Neural cell (in vitro differentiated cells): ENCODE measurements at regions not wholly inside any gene's neighbourhood (a gene's known extent, or its start where the extent isn't known, plus 50 kb on each side); places are given as distances from the start of the nearest gene placed in this dataset.

Experiments used
- H2AFZ ChIP-seq: fragments of 200-600, 300-800 bp; sonication (generic), shearing (Covaris generic); 2 replicates; pipeline ENCODE4 v1.6.0; 2014; ENCODE audit warnings: low read depth, mild to moderate bottlenecking, antibody characterized with exemption, low read length, moderate library complexity
- H3F3A ChIP-seq: fragments of 200-600 bp; shearing (Covaris generic); 2 replicates; pipeline ENCODE4 v1.6.1; 2016; ENCODE audit warnings: mild to moderate bottlenecking, moderate library complexity, mixed read lengths, antibody characterized with exemption, low read length; ENCODE audit not compliant: insufficient read depth, poor library complexity, severe bottlenecking
- H3K27ac ChIP-seq: fragments of 200-600, 300-800 bp; sonication (generic), shearing (Covaris generic); 2 replicates; pipeline ENCODE4 v1.5.1; 2014; ENCODE audit warnings: mild to moderate bottlenecking, low read length, moderate library complexity
- H3K27me3 ChIP-seq: fragments of 300-800, 200-600 bp; sonication (generic), shearing (Covaris generic); 2 replicates; pipeline ENCODE4 v1.6.0; 2014; ENCODE audit warnings: mild to moderate bottlenecking, low read depth, low read length, moderate library complexity; ENCODE audit not compliant: insufficient read depth
- H3K36me3 ChIP-seq: fragments of 300-800, 200-600 bp; sonication (generic), shearing (Covaris generic); 2 replicates; pipeline ENCODE4 v1.5.1; 2014; ENCODE audit warnings: mild to moderate bottlenecking, antibody characterized with exemption, low read length, moderate library complexity; ENCODE audit not compliant: insufficient read depth
- H3K4me2 ChIP-seq: fragments of 300-800, 200-600 bp; sonication (generic), shearing (Covaris generic); 2 replicates; pipeline ENCODE4 v1.6.0; 2014; ENCODE audit warnings: mild to moderate bottlenecking, low read length
- H3K4me3 ChIP-seq: fragments of 300-800, 200-600 bp; sonication (generic), shearing (Covaris generic); 2 replicates; pipeline ENCODE4 v1.5.1; 2014; ENCODE audit warnings: mild to moderate bottlenecking, low read length, moderate library complexity
- H3K79me2 ChIP-seq: fragments of 200-600 bp; shearing (Covaris generic); replicated peaks from 2 replicates; pipeline ENCODE4 v1.6.0; 2014; ENCODE audit warnings: mild to moderate bottlenecking, low read length, moderate library complexity; ENCODE audit not compliant: insufficient read depth
- H3K9ac ChIP-seq: fragments of 300-800, 200-600 bp; sonication (generic), shearing (Covaris generic); 2 replicates; pipeline ENCODE4 v1.6.1; 2016; ENCODE audit warnings: mild to moderate bottlenecking, low read length, mixed read lengths
- H3K9me2 ChIP-seq: fragments of 200-600 bp; shearing (Covaris generic); 2 replicates; pipeline ENCODE4 v1.6.1; 2016; ENCODE audit warnings: mild to moderate bottlenecking, low read length, mixed read lengths; ENCODE audit not compliant: insufficient read depth
- H3K9me3 ChIP-seq: fragments of 200-600, 300-800 bp; sonication (generic), shearing (Covaris generic); 2 replicates; pipeline ENCODE4 v1.6.1; 2016; ENCODE audit warnings: mild to moderate bottlenecking, mixed run types, low read length, moderate library complexity, mixed read lengths
- H4K20me1 ChIP-seq: fragments of 200-600 bp; shearing (Covaris generic); 2 replicates; pipeline ENCODE4 v1.6.1; 2016; ENCODE audit warnings: mild to moderate bottlenecking, mixed run types; ENCODE audit not compliant: insufficient read depth
- CTCF ChIP-seq: fragments of 450-650 bp; IDR thresholded peaks from 2 replicates; pipeline ENCODE4 v1.5.1; 2014; ENCODE audit warnings: antibody characterized with exemption, mild to moderate bottlenecking, moderate library complexity; ENCODE audit not compliant: poor library complexity, severe bottlenecking
- EP300 ChIP-seq: fragments of 450-650 bp; conservative IDR thresholded peaks from 2 replicates; pipeline ENCODE4 v1.6.1; 2014; ENCODE audit warnings: antibody characterized with exemption, mild to moderate bottlenecking, moderate library complexity; ENCODE audit not compliant: poor library complexity, severe bottlenecking
- EZH2 ChIP-seq: fragments of 200-600, 300-800 bp; shearing (Covaris generic), sonication (generic); IDR thresholded peaks from 2 replicates; pipeline ENCODE4 v1.6.1; 2014; ENCODE audit warnings: antibody characterized with exemption, low read length, borderline replicate concordance, mild to moderate bottlenecking; ENCODE audit not compliant: insufficient read depth, poor library complexity, severe bottlenecking
- MXI1 ChIP-seq: fragments of 450-650 bp; conservative IDR thresholded peaks from 2 replicates; pipeline ENCODE4 v1.6.1; 2014; ENCODE audit warnings: antibody characterized with exemption, mild to moderate bottlenecking; ENCODE audit not compliant: poor library complexity, severe bottlenecking
- POLR2AphosphoS5 ChIP-seq: IDR thresholded peaks from 2 replicates; pipeline ENCODE4 v1.6.1; 2012
- RAD21 ChIP-seq: fragments of 450-650 bp; conservative IDR thresholded peaks from 2 replicates; pipeline ENCODE4 v1.6.1; 2014; ENCODE audit warnings: antibody characterized with exemption, mild to moderate bottlenecking, moderate library complexity
- REST ChIP-seq: IDR thresholded peaks from 2 replicates; pipeline ENCODE4 v1.6.1; 2012; ENCODE audit warnings: borderline replicate concordance
- SMC3 ChIP-seq: fragments of 450-650 bp; conservative IDR thresholded peaks from 2 replicates; pipeline ENCODE4 v1.6.1; 2014; ENCODE audit warnings: antibody characterized with exemption, mild to moderate bottlenecking, moderate library complexity; ENCODE audit not compliant: poor library complexity
- TAF1 ChIP-seq: IDR thresholded peaks from 2 replicates; pipeline ENCODE4 v1.6.1; 2012; ENCODE audit warnings: low read depth

- Histone ChIP-seq H3K9me3 (no peaks in the 10 kb centered on the region), H3K79me2 (no peaks in the 10 kb centered on the region), H3F3A (no peaks in the 10 kb centered on the region), H3K4me2 (no peak overlapping the region), H3K9me2 (no peaks in the 10 kb centered on the region), H3K27ac (no peak overlapping the region), H3K9ac (no peak overlapping the region), H3K36me3 (no peaks in the 10 kb centered on the region), H2AFZ (no peak overlapping the region), H3K4me3 (no peak overlapping the region), H4K20me1 (no peaks in the 10 kb centered on the region), H3K27me3 (no peaks in the 10 kb centered on the region)
- TF ChIP-seq EZH2 (no peak), EP300 (no peak), REST (no peak), TAF1 (no peak), RAD21 (no peak), SMC3 (no peak), CTCF (no peak), MXI1 (no peak), POLR2AphosphoS5 (no peak)
These were observed 1858.4 kb downstream of the EFNA5 start for GRCh38 chr5:105812304-105812703.

- Histone ChIP-seq H3K9me3 (no peaks in the 10 kb centered on the region), H3F3A (no peaks in the 10 kb centered on the region), H3K9me2 (no peaks in the 10 kb centered on the region), H4K20me1 (no peaks in the 10 kb centered on the region), H3K4me3 (no peak overlapping the region), H3K9ac (no peak overlapping the region), H3K27ac (no peak overlapping the region), H2AFZ (no peak overlapping the region), H3K4me2 (no peak overlapping the region), H3K27me3 (no peaks in the 10 kb centered on the region), H3K36me3 (no peaks in the 10 kb centered on the region), H3K79me2 (no peaks in the 10 kb centered on the region)
- TF ChIP-seq EP300, result no peak
- TF ChIP-seq REST, result no peak
- TF ChIP-seq SMC3, result no peak
- no peak for TF ChIP-seq MXI1
- TF ChIP-seq TAF1, result no peak
- no peak for TF ChIP-seq RAD21
- TF ChIP-seq CTCF, result no peak
- TF ChIP-seq EZH2, result no peak
- no peak for TF ChIP-seq POLR2AphosphoS5
These were observed 1862.8 kb downstream of the EFNA5 start for GRCh38 chr5:105807951-105808350.
